HG03135 (cell line): ENCODE measurements at regions not wholly inside any gene's neighbourhood (a gene's known extent, or its start where the extent isn't known, plus 50 kb on each side); places are given as distances from the start of the nearest gene placed in this dataset.
"Not testable (repeated sequence)": the region's sequence is repeated elsewhere in the genome, so short reads cannot be mapped to it uniquely, and the experiment has no call there.

Source experiments
- ATAC-seq: cut with Tn5 transposase; IDR thresholded peaks from one replicate; pipeline ENCODE4 v1.9.1; 2021; ENCODE audit warnings: mild to moderate bottlenecking, moderate library complexity; ENCODE audit not compliant: unreplicated experiment

- ATAC-seq, result no peak
Observed at GRCh38 chr5:8693341-8693844, 824.4 kb downstream of the MTRR start.

GRCh38 chr5:8694545-8694944 is 825.6 kb downstream of the MTRR start:
- no peak for ATAC-seq

- ATAC-seq, result no peak
Observed at GRCh38 chr5:8695902-8696845, 827.2 kb downstream of the MTRR start.

- ATAC-seq, result no peak
Observed at GRCh38 chr5:8700222-8700621, 831.3 kb downstream of the MTRR start.

- ATAC-seq, result no peak
Observed at GRCh38 chr5:8700671-8701070, 831.7 kb downstream of the MTRR start.

GRCh38 chr5:8701251-8701650 is 832.3 kb downstream of the MTRR start:
- no peak for ATAC-seq

- no peak for ATAC-seq
Observed at GRCh38 chr5:8710426-8710930, 835.4 kb downstream of the SEMA5A start.

- no peak for ATAC-seq
Observed at GRCh38 chr5:8714198-8714597, 831.7 kb downstream of the SEMA5A start.

- ATAC-seq, result no peak
Observed at GRCh38 chr5:8714861-8715260, 831.0 kb downstream of the SEMA5A start.

GRCh38 chr5:8719796-8720195 is 826.1 kb downstream of the SEMA5A start:
- ATAC-seq, result no peak

GRCh38 chr5:8720506-8720905 is 825.4 kb downstream of the SEMA5A start:
- ATAC-seq, result no peak

- ATAC-seq, result no peak
Observed at GRCh38 chr5:8721536-8721935, 824.3 kb downstream of the SEMA5A start.

- ATAC-seq, result no peak
Observed at GRCh38 chr5:8726383-8727036, 819.4 kb downstream of the SEMA5A start.

- ATAC-seq, result no peak
Observed at GRCh38 chr5:8727396-8727795, 818.5 kb downstream of the SEMA5A start.

GRCh38 chr5:8729437-8729836 is 816.4 kb downstream of the SEMA5A start:
- ATAC-seq, result no peak

GRCh38 chr5:8730194-8730593 is 815.7 kb downstream of the SEMA5A start:
- ATAC-seq, result no peak

- ATAC-seq, result not testable (repeated sequence)
Observed at GRCh38 chr5:8731110-8731509, 814.8 kb downstream of the SEMA5A start.

- no peak for ATAC-seq
Observed at GRCh38 chr5:8740595-8740994, 805.3 kb downstream of the SEMA5A start.

- ATAC-seq, result no peak
Observed at GRCh38 chr5:8749556-8749955, 796.3 kb downstream of the SEMA5A start.

- ATAC-seq, result no peak
Observed at GRCh38 chr5:8750100-8750499, 795.8 kb downstream of the SEMA5A start.

GRCh38 chr5:8751971-8752370 is 793.9 kb downstream of the SEMA5A start:
- ATAC-seq, result no peak

GRCh38 chr5:8752595-8752994 is 793.3 kb downstream of the SEMA5A start:
- no peak for ATAC-seq
